SK-N-SH (cell line): ENCODE measurements at regions not wholly inside any gene's neighbourhood (a gene's known extent, or its start where the extent isn't known, plus 50 kb on each side); places are given as distances from the start of the nearest gene placed in this dataset.

Experiments used
- CTCF ChIA-PET: fragments of 300-600, 350-600 bp; formaldehyde crosslinking; extraction: SDS; loops from one replicate; lab custom pipeline; 2021; lab: Yijun Ruan, JAX
- POLR2A ChIA-PET: fragments of 350-600 bp; sonication (Branson Sonifier 250); formaldehyde crosslinking; extraction: SDS; loops from one replicate; lab custom pipeline; 2020; ENCODE audit warnings: antibody characterized with exemption, inconsistent platforms; lab: Yijun Ruan, JAX
- DNase-seq: peaks from one replicate; pipeline ENCODE4 v3.0.0; 2012
- H2AFZ ChIP-seq: fragments of 200-600 bp; sonication (generic); 2 replicates; pipeline ENCODE4 v1.8.1; 2016; ENCODE audit warnings: antibody characterized with exemption, mild to moderate bottlenecking, low read depth
- H3F3A ChIP-seq: fragments of 200-600 bp; sonication (generic); replicated peaks from 2 replicates; pipeline ENCODE3; 2016; ENCODE audit warnings: antibody characterized with exemption, mild to moderate bottlenecking; ENCODE audit not compliant: insufficient read depth
- H3K27ac ChIP-seq, 2 experiments: fragments of 200-500 bp in 1 of 2; fragments of 200-600 bp in 1 of 2; sonication (Bioruptor generic) in 1 of 2; sonication (generic), shearing (Covaris generic) in 1 of 2; 2 replicates each; pipeline versions ENCODE4 v1.5.1 to v1.6.1; 2014 to 2016; ENCODE audit warnings: low read depth in 2 of 2, inconsistent platforms in 1 of 2, low read length in 1 of 2, mild to moderate bottlenecking in 1 of 2, mixed read lengths in 1 of 2
- H3K27me3 ChIP-seq: fragments of 200-600 bp; sonication (generic), shearing (Covaris generic); 2 replicates; pipeline ENCODE4 v1.6.1; 2016; ENCODE audit warnings: mixed run types; ENCODE audit not compliant: insufficient read depth
- H3K36me3 ChIP-seq, 2 experiments: fragments of 200-500 bp in 1 of 2; fragments of 200-600 bp in 1 of 2; sonication (Bioruptor generic) in 1 of 2; sonication (generic) in 1 of 2; replicated peaks in 1 of 2; 2 replicates each; pipeline versions ENCODE3 to v1.5.1; 2014 to 2016; ENCODE audit warnings: low read length in 1 of 2, mild to moderate bottlenecking in 1 of 2; ENCODE audit not compliant: insufficient read depth in 2 of 2, control insufficient read depth in 1 of 2
- H3K4me1 ChIP-seq, 2 experiments: fragments of 200-500 bp in 1 of 2; fragments of 200-600 bp in 1 of 2; sonication (Bioruptor generic) in 1 of 2; sonication (generic), shearing (Covaris generic) in 1 of 2; 2 replicates each; pipeline versions ENCODE4 v1.5.1 to v1.6.1; 2014 to 2016; ENCODE audit warnings: low read depth in 1 of 2, low read length in 1 of 2, mixed run types in 1 of 2; ENCODE audit not compliant: insufficient read depth in 2 of 2, control insufficient read depth in 1 of 2
- H3K4me2 ChIP-seq: fragments of 200-600 bp; sonication (generic), shearing (Covaris generic); 2 replicates; pipeline ENCODE4 v1.6.1; 2017; ENCODE audit warnings: mixed run types
- H3K4me3 ChIP-seq, 2 experiments: fragments of 200-500 bp in 1 of 2; fragments of 200-600 bp in 1 of 2; sonication (Bioruptor generic) in 1 of 2; sonication (generic), shearing (Covaris generic) in 1 of 2; 2 replicates each; pipeline versions ENCODE4 v1.5.1 to v1.8.1; 2014 to 2016; ENCODE audit warnings: low read depth in 2 of 2, inconsistent platforms in 1 of 2, low read length in 1 of 2, mild to moderate bottlenecking in 1 of 2, mixed read lengths in 1 of 2, moderate library complexity in 1 of 2
- H3K79me2 ChIP-seq: fragments of 200-600 bp; sonication (generic); 2 replicates; pipeline ENCODE4 v1.8.1; 2017; ENCODE audit warnings: mild to moderate bottlenecking; ENCODE audit not compliant: insufficient read depth
- H3K9ac ChIP-seq: fragments of 200-600 bp; sonication (generic); 2 replicates; pipeline ENCODE4 v1.6.1; 2017; ENCODE audit warnings: mixed run types
- H3K9me2 ChIP-seq: fragments of 200-600 bp; sonication (generic); 2 replicates; pipeline ENCODE4 v1.6.1; 2017; ENCODE audit warnings: mixed run types
- H3K9me3 ChIP-seq: fragments of 200-600 bp; sonication (generic); 2 replicates; pipeline ENCODE4 v1.6.1; 2017; ENCODE audit warnings: mixed run types, mild to moderate bottlenecking, moderate library complexity
- H4K20me1 ChIP-seq: fragments of 200-600 bp; sonication (generic); 2 replicates; pipeline ENCODE4 v1.6.1; 2017; ENCODE audit warnings: mild to moderate bottlenecking, mixed run types; ENCODE audit not compliant: insufficient read depth
- CHD2 ChIP-seq: fragments of 150-350 bp; IDR thresholded peaks from 2 replicates; pipeline ENCODE4 v1.6.1; 2018; ENCODE audit warnings: low read length; ENCODE audit not compliant: partially characterized antibody
- FOXJ3 ChIP-seq: sonication (generic); formaldehyde crosslinking; IDR thresholded peaks from 2 replicates; pipeline ENCODE4 v1.5.1; 2020; ENCODE audit warnings: mild to moderate bottlenecking, missing genetic modification reagents
- NFIC ChIP-seq: IDR thresholded peaks from 2 replicates; pipeline ENCODE4 v1.4.0; 2012; ENCODE audit warnings: borderline replicate concordance
- RAD21 ChIP-seq: IDR thresholded peaks from 2 replicates; pipeline ENCODE4 v1.6.1; 2012; ENCODE audit warnings: mild to moderate bottlenecking, low read length
- RCOR1 ChIP-seq: fragments of 150-350 bp; IDR thresholded peaks from 2 replicates; pipeline ENCODE4 v1.6.1; 2017; ENCODE audit warnings: antibody characterized with exemption, low read length
- RFX5 ChIP-seq: IDR thresholded peaks from 2 replicates; pipeline ENCODE4 v1.6.1; 2012; ENCODE audit warnings: mild to moderate bottlenecking, improper control_type of control experiment, low read length
- SMC3 ChIP-seq: IDR thresholded peaks from 2 replicates; pipeline ENCODE4 v1.6.1; 2012; ENCODE audit warnings: low read depth, low read length, improper control_type of control experiment
- TCF12 ChIP-seq: IDR thresholded peaks from 2 replicates; pipeline ENCODE4 v1.4.0; 2012
- TEAD4 ChIP-seq: IDR thresholded peaks from 2 replicates; pipeline ENCODE4 v1.4.0; 2012; ENCODE audit warnings: mild to moderate bottlenecking, borderline replicate concordance; ENCODE audit not compliant: insufficient read depth
- YY1 ChIP-seq: IDR thresholded peaks from 2 replicates; pipeline ENCODE4 v1.4.0; 2012; ENCODE audit warnings: low read depth, mild to moderate bottlenecking
- WGBS: methylation state at CpG from one replicate; pipeline ENCODE4 v1.1.6; 2017; ENCODE audit warnings: low lambda C conversion rate; 5-methylcytosine and 5-hydroxymethylcytosine counted together
- TF ChIP-seq, protein P1 (sequence below): IDR thresholded peaks from 2 replicates; pipeline ENCODE4 v1.4.0; 2012; ENCODE audit warnings: low read depth
- TF ChIP-seq, protein P2 (sequence below): fragments of 200-600 bp; sonication (generic); IDR thresholded peaks from 2 replicates; pipeline ENCODE4 v1.6.1; 2017; ENCODE audit warnings: antibody characterized with exemption, mild to moderate bottlenecking, moderate library complexity
- TF ChIP-seq, protein P3 (sequence below): IDR thresholded peaks from 2 replicates; pipeline ENCODE4 v1.6.1; 2012; ENCODE audit warnings: mild to moderate bottlenecking, low read depth, low read length, moderate library complexity
- TF ChIP-seq, protein P4 (sequence below): fragments of 150-350 bp; IDR thresholded peaks from 2 replicates; pipeline ENCODE4 v1.6.1; 2017; ENCODE audit warnings: antibody characterized with exemption, low read length, low read depth, borderline replicate concordance

DNA sequence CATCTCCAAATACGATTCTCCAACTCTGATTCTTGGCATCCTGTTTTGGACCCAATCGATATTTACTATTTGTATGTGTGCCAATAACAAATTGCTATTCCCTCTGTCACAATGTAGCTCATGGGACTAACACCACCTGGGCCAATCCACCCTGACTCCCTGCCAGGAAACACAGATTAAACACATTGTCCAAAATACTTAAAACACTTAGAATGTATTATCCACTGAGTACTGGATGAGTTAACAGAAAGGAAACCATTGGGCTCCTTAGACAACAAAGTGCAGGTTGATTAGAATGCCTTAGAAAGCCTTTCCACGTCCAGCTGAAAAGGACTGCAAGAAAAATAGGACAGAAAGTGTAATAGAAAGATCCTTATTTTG lies 79.4 kb upstream of the ARHGAP28 start:
- ChIA-PET POLR2A (no interaction called here), CTCF (interaction anchor here (1.0 kb wide), 1 partner anchor 10 kb away, joined by 3 read pairs; no protein-coding TSS in a partner anchor)
- 34% methylated on average over 3 of the region's 3 CpGs for WGBS
- Histone ChIP-seq H3F3A (no peaks in the 10 kb centered on the region), H4K20me1 (no peaks in the 10 kb centered on the region), H3K9me2 (no peaks in the 10 kb centered on the region), H3K4me1 (no peaks in the 10 kb centered on the region; a peak in 1 of 4 replicates), H3K4me2 (no peak overlapping the region), H3K27ac (no peak overlapping the region), H3K27me3 (no peaks in the 10 kb centered on the region; the same call in 1 of the 2 replicates), H3K4me3 (no peak overlapping the region), H3K36me3 (no peaks in the 10 kb centered on the region), H3K9me3 (no peaks in the 10 kb centered on the region), H2AFZ (no peak overlapping the region), H3K79me2 (no peaks in the 10 kb centered on the region), H3K9ac (no peak overlapping the region)
- no peak for DNase-seq
- TF ChIP-seq CHD2, result no peak
- TF ChIP-seq, protein P1, sequence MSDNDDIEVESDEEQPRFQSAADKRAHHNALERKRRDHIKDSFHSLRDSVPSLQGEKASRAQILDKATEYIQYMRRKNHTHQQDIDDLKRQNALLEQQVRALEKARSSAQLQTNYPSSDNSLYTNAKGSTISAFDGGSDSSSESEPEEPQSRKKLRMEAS, result no peak
- no peak for TF ChIP-seq YY1
- TF ChIP-seq FOXJ3, result no peak
- TF ChIP-seq, protein P2, sequence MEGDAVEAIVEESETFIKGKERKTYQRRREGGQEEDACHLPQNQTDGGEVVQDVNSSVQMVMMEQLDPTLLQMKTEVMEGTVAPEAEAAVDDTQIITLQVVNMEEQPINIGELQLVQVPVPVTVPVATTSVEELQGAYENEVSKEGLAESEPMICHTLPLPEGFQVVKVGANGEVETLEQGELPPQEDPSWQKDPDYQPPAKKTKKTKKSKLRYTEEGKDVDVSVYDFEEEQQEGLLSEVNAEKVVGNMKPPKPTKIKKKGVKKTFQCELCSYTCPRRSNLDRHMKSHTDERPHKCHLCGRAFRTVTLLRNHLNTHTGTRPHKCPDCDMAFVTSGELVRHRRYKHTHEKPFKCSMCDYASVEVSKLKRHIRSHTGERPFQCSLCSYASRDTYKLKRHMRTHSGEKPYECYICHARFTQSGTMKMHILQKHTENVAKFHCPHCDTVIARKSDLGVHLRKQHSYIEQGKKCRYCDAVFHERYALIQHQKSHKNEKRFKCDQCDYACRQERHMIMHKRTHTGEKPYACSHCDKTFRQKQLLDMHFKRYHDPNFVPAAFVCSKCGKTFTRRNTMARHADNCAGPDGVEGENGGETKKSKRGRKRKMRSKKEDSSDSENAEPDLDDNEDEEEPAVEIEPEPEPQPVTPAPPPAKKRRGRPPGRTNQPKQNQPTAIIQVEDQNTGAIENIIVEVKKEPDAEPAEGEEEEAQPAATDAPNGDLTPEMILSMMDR, result no peak
- TF ChIP-seq RCOR1, result no peak
- TF ChIP-seq TEAD4, result no peak
- TF ChIP-seq NFIC, result no peak
- TF ChIP-seq, protein P3, sequence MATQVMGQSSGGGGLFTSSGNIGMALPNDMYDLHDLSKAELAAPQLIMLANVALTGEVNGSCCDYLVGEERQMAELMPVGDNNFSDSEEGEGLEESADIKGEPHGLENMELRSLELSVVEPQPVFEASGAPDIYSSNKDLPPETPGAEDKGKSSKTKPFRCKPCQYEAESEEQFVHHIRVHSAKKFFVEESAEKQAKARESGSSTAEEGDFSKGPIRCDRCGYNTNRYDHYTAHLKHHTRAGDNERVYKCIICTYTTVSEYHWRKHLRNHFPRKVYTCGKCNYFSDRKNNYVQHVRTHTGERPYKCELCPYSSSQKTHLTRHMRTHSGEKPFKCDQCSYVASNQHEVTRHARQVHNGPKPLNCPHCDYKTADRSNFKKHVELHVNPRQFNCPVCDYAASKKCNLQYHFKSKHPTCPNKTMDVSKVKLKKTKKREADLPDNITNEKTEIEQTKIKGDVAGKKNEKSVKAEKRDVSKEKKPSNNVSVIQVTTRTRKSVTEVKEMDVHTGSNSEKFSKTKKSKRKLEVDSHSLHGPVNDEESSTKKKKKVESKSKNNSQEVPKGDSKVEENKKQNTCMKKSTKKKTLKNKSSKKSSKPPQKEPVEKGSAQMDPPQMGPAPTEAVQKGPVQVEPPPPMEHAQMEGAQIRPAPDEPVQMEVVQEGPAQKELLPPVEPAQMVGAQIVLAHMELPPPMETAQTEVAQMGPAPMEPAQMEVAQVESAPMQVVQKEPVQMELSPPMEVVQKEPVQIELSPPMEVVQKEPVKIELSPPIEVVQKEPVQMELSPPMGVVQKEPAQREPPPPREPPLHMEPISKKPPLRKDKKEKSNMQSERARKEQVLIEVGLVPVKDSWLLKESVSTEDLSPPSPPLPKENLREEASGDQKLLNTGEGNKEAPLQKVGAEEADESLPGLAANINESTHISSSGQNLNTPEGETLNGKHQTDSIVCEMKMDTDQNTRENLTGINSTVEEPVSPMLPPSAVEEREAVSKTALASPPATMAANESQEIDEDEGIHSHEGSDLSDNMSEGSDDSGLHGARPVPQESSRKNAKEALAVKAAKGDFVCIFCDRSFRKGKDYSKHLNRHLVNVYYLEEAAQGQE, result no peak
- no peak for TF ChIP-seq RFX5
- TF ChIP-seq RAD21, result no peak

DNA sequence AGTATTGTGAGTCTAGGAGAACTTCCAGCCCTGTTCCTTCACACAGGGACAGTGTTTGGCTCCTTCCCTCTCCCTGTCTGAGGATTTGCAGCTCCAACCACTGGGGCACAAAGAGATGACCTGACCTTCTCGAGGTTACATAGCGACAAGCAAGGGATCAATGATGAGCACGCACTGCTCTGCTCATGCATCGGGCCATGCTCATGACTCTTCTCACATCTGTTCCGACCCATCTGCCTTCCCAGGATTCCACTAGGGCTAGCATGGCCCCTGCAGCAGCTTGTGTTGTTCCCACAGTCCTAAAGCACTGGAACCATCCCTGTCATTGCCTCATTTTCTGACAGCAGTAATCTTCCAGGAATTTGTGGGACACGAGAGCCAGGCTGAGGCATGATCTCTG lies 78.8 kb upstream of the ARHGAP28 start:
- no peaks in the 10 kb centered on the region for H3K36me3 ChIP-seq
- no peaks in the 10 kb centered on the region for H3K9me2 ChIP-seq
- H3K9me3 ChIP-seq, result no peaks in the 10 kb centered on the region
- WGBS, result 68% methylated on average over 6 of the region's 6 CpGs
- CTCF ChIA-PET, result interaction anchor here (1.0 kb wide), 1 partner anchor 10 kb away, joined by 3 read pairs; no protein-coding TSS in a partner anchor
- H3K4me1 ChIP-seq, result no peaks in the 10 kb centered on the region; a peak in 1 of 4 replicates
- no peaks in the 10 kb centered on the region; the same call in 1 of the 2 replicates for H3K27me3 ChIP-seq
- TF ChIP-seq TCF12 (no peak), YY1 (no peak), RFX5 (no peak), SMC3 (no peak), RCOR1 (no peak), RAD21 (no peak)
- TF ChIP-seq, protein P1, result no peak
- TF ChIP-seq, protein P4, sequence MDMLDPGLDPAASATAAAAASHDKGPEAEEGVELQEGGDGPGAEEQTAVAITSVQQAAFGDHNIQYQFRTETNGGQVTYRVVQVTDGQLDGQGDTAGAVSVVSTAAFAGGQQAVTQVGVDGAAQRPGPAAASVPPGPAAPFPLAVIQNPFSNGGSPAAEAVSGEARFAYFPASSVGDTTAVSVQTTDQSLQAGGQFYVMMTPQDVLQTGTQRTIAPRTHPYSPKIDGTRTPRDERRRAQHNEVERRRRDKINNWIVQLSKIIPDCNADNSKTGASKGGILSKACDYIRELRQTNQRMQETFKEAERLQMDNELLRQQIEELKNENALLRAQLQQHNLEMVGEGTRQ, result no peak
- TF ChIP-seq, protein P3, result no peak
- H3F3A ChIP-seq, result no peaks in the 10 kb centered on the region
- H3K9ac ChIP-seq, result no peak overlapping the region
- no peaks in the 10 kb centered on the region for H3K79me2 ChIP-seq
- H3K27ac ChIP-seq, result no peak overlapping the region
- H4K20me1 ChIP-seq, result no peaks in the 10 kb centered on the region
- no peak for DNase-seq
- POLR2A ChIA-PET, result no interaction called here
- H3K4me2 ChIP-seq, result no peak overlapping the region
- no peak overlapping the region for H2AFZ ChIP-seq
- no peak overlapping the region for H3K4me3 ChIP-seq
